ENCODE measurements at regions not wholly inside any gene's neighbourhood (a gene's known extent, or its start where the extent isn't known, plus 50 kb on each side); places are given as distances from the start of the nearest gene placed in this dataset.

- no peaks in the 10 kb centered on the region for H3K4me1 ChIP-seq
- H3K4me3 ChIP-seq = no peak overlapping the region
- DNase-seq (no peak), ATAC-seq (no peak)
- no peak overlapping the region for H3K27ac ChIP-seq
- no peaks in the 10 kb centered on the region for H3K36me3 ChIP-seq (replicated peaks in 1 of 2; ENCODE audit: insufficient read depth in 1 of 2, low read depth in 2 of 2)
- 67 to 87% methylated on average over 3 of the region's 3 CpGs for WGBS, 2 donors
- TF ChIP-seq POLR2A (IDR thresholded peaks at IDR 0.05) = no peak
- TF ChIP-seq CTCF (IDR thresholded peaks at IDR 0.05) = no peak
- no peaks in the 10 kb centered on the region for H3K27me3 ChIP-seq
- no peaks in the 10 kb centered on the region for H3K9me3 ChIP-seq
- intact Hi-C loops (cut with DNase I) = no loop called here
Measured at GRCh38 chr7:25759748-25760147, 392.2 kb upstream of the NFE2L3 start.

- Histone ChIP-seq H3K4me1 (no peaks in the 10 kb centered on the region), H3K36me3 (replicated peaks in 1 of 2; ENCODE audit: insufficient read depth in 1 of 2, low read depth in 2 of 2) (no peaks in the 10 kb centered on the region), H3K9me3 (no peaks in the 10 kb centered on the region), H3K27me3 (no peaks in the 10 kb centered on the region), H3K27ac (no peak overlapping the region), H3K4me3 (no peak overlapping the region)
- 73 to 76% methylated on average over 12 of the region's 12 CpGs for WGBS, 2 donors
- DNase-seq (no peak), ATAC-seq (no peak)
- TF ChIP-seq POLR2A (IDR thresholded peaks at IDR 0.05) (no peak), CTCF (IDR thresholded peaks at IDR 0.05) (no peak)
- intact Hi-C loops (cut with DNase I) = no loop called here
Measured at GRCh38 chr7:25762511-25763462, 389.2 kb upstream of the NFE2L3 start.

GRCh38 chr7:25763463-25763860 lies 388.5 kb upstream of the NFE2L3 start:
- no peaks in the 10 kb centered on the region for H3K4me1 ChIP-seq
- no peaks in the 10 kb centered on the region for H3K9me3 ChIP-seq
- ATAC-seq = no peak
- TF ChIP-seq POLR2A (IDR thresholded peaks at IDR 0.05) (no peak), CTCF (IDR thresholded peaks at IDR 0.05) (no peak)
- WGBS, 2 donors = 30 to 55% methylated on average over 3 of the region's 3 CpGs
- no peaks in the 10 kb centered on the region for H3K36me3 ChIP-seq (replicated peaks in 1 of 2; ENCODE audit: insufficient read depth in 1 of 2, low read depth in 2 of 2)
- H3K27ac ChIP-seq = no peak overlapping the region
- no peaks in the 10 kb centered on the region for H3K27me3 ChIP-seq
- intact Hi-C loops (cut with DNase I) = no loop called here
- no peak for DNase-seq
- no peak overlapping the region for H3K4me3 ChIP-seq

- WGBS, 2 donors = 67% methylated on average over 2 of the region's 2 CpGs
- TF ChIP-seq POLR2A (IDR thresholded peaks at IDR 0.05) = no peak
- no peak for TF ChIP-seq CTCF (IDR thresholded peaks at IDR 0.05)
Measured at GRCh38 chr7:25765110-25765655, 386.8 kb upstream of the NFE2L3 start.

More at GRCh38 chr7:25765110-25765655, 386.8 kb upstream of the NFE2L3 start:
- H3K9me3 ChIP-seq = no peaks in the 10 kb centered on the region
- no peaks in the 10 kb centered on the region for H3K4me1 ChIP-seq
- H3K27ac ChIP-seq = no peak overlapping the region
- H3K36me3 ChIP-seq (replicated peaks in 1 of 2; ENCODE audit: insufficient read depth in 1 of 2, low read depth in 2 of 2) = no peaks in the 10 kb centered on the region
- DNase-seq = no peak
- H3K4me3 ChIP-seq = no peak overlapping the region
- intact Hi-C loops (cut with DNase I) = no loop called here
- no peak for ATAC-seq
- H3K27me3 ChIP-seq = no peaks in the 10 kb centered on the region
